NCI-H460 (cell line): ENCODE measurements at regions not wholly inside any gene's neighbourhood (a gene's known extent, or its start where the extent isn't known, plus 50 kb on each side); places are given as distances from the start of the nearest gene placed in this dataset.

Experiments
- DNase-seq: peaks from one replicate; pipeline ENCODE4 v3.0.0-alpha.2; 2016; ENCODE audit warnings: low read depth; ENCODE audit errors: extremely low read depth
- small RNA-seq, 2 experiments: library from RNA; depleted of rRNA; stranded (forward); fragments of <200 nt; gene quantifications; one replicate each; pipeline ENCODE3, GENCODE V24; 2014

DNA sequence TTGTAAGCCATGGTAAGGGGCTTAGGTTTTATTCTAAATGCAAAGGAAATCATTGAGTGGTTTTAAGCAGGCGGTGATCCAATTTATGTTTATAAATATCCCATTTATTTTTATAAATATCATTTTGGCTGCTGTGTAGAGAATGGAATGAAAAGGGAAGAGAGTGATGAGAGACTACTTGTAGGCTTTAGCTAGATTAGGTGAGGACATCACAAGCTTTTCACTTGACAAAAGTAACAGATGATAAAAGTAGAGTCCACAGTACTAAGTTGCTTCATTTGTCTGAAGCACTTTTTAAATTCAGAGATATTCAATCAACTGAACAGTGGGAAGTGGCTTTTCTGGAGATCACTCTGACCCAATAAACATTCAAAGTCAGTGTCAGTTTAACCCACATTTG, 65.4 kb upstream of the FSHR start:
- DNase-seq, result no peak

- DNase-seq, result no peak
These were observed 55.9 kb upstream of the FSHR start for GRCh38 chr2:49210191-49210590.

DNA sequence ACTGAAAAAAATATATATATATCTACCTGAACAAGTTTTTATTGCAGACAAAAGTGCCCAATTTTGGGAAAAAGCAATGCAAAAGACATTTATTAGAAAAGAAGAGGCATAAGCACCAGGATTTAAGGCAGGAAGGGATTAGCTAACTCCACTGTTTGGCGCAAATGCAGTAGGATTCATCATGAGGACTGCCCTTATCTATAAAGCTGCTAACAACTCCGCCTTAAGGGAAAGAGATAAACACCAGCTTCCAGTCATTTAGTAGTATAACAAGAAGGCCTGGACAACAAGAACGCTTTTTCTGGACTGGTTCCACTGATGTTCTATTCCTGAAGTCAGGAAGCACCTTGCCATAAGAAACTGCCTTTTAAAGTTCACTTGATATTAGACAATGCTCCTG, 52.9 kb upstream of the FSHR start:
- no peak for DNase-seq

Small RNA genes in the stretch of these regions (small RNA-seq; reads per million reads assigned to genes)
- 0 reads per million in 2 experiments for gene RNU6-439P
